ENCODE measurements at regions not wholly inside any gene's neighbourhood (a gene's known extent, or its start where the extent isn't known, plus 50 kb on each side); places are given as distances from the start of the nearest gene placed in this dataset.
"Not testable (repeated sequence)": the region's sequence is repeated elsewhere in the genome, so short reads cannot be mapped to it uniquely, and the experiment has no call there.

DNA sequence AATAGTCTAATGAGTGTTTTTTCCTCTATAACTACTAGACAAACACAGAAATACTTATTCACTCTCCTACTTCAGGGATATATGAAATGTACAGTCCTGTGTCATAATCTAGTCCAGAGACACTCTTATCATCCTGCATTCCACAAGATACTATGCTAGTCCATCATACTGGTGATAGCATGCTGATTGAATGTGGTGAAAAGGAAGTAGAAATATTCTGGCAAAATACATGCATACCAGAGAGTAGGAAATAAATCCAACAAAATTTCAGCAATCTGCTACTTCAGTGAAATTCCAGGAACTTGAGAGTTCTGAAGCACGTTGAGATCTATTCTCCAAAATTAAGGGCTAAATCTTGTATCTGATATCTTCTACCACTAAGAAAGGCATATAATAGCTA lies 353.9 kb downstream of the PID1 start:
- Histone ChIP-seq H3K27ac (ENCODE audit: low read depth, low read length) (no peak overlapping the region), H3K9me3 (ENCODE audit: control insufficient read depth in 1 of 2, low read length in 2 of 2) (no peaks in the 10 kb centered on the region), H3K4me3 (ENCODE audit: low read length in 2 of 2) (no peak overlapping the region), H3K4me1 (ENCODE audit: insufficient read depth, low read length) (no peaks in the 10 kb centered on the region), H3K27me3 (ENCODE audit: insufficient read depth, low read length) (no peaks in the 10 kb centered on the region), H3K36me3 (ENCODE audit: insufficient read depth, low read length) (no peaks in the 10 kb centered on the region)
- no peaks in the 10 kb centered on the region for H3K27me3 Mint-ChIP-seq
- H3K4me1 Mint-ChIP-seq: no peaks in the 10 kb centered on the region
- ChIA-PET CTCF (ENCODE audit: partially characterized antibody) (no interaction called here), POLR2A (ENCODE audit: partially characterized antibody) (no interaction called here)
- peaks cover 0 to 8% (median 0%) of the 10 kb centered on the region in 8 donors for H3K9me3 Mint-ChIP-seq
- no peak overlapping the region for H3K4me3 Mint-ChIP-seq
- intact Hi-C loops (cut with micrococcal nuclease): no loop called here
- H3K36me3 Mint-ChIP-seq: no peaks in the 10 kb centered on the region
- no peak overlapping the region for H3K27ac Mint-ChIP-seq
- no peak for DNase-seq

DNA sequence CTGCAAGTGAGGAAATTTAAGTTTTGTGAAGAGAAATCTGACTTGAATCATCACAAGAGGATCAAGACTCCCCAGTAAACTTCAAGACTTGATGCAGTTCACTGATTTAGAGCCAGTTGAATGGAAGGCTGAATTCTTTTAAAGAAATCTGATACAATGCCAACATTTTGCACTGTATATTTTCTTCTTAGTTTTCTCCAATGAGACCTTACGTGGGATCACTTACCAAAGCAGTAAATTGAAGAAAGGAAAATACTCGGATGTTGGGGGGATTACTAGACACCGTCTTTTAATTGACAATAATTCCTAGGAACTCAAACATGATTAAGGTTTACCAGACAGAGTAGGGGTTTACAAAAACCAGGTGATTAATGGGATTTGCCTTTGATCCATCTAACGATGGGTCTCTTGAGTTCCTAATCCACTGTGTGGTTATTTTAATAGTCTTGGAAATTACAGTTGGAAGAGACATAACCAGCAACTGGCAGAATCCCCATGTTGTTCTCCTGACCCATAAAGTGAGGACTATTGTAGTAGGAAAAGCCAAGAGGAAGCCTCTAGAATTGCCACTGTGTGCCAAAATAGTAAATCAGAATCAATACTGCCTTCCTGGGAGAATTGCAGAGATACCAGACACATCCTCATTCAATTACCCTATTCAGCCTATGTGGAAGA lies 354.5 kb downstream of the PID1 start:
- Mint-ChIP-seq H3K4me1 (no peaks in the 10 kb centered on the region), H3K36me3 (no peaks in the 10 kb centered on the region), H3K4me3 (no peak overlapping the region), H3K27me3 (no peaks in the 10 kb centered on the region), H3K9me3 (peaks cover 0 to 8% (median 0%) of the 10 kb centered on the region in 8 donors), H3K27ac (no peak overlapping the region)
- intact Hi-C loops (cut with micrococcal nuclease): no loop called here
- POLR2A ChIA-PET (ENCODE audit: partially characterized antibody): no interaction called here
- H3K9me3 ChIP-seq (ENCODE audit: control insufficient read depth in 1 of 2, low read length in 2 of 2): no peaks in the 10 kb centered on the region
- H3K27me3 ChIP-seq (ENCODE audit: insufficient read depth, low read length): no peaks in the 10 kb centered on the region
- CTCF ChIA-PET (ENCODE audit: partially characterized antibody): no interaction called here
- DNase-seq: no peak
- H3K4me1 ChIP-seq (ENCODE audit: insufficient read depth, low read length): no peaks in the 10 kb centered on the region
- H3K4me3 ChIP-seq (ENCODE audit: low read length in 2 of 2): no peak overlapping the region
- H3K36me3 ChIP-seq (ENCODE audit: insufficient read depth, low read length): no peaks in the 10 kb centered on the region
- H3K27ac ChIP-seq (ENCODE audit: low read depth, low read length): no peak overlapping the region

DNA sequence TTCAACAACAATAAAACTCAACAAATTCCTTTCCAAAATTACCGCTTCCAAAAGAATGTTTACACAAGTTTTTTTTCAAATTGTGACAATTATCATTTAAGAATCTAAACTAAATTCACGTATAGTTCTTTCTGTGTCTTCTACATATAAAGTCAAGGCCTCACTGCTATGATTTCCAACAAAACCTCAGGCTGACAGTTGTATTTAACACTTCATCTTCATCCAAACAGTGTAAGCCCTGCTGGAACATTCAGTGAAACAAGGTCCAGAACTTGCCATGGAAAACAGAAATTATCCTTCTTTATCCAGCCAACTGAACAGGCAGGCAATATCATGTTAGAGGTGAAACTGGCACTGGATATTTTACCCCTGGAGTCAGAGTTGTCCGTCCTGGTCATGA lies 357.9 kb downstream of the PID1 start:
- ChIA-PET CTCF (ENCODE audit: partially characterized antibody) (no interaction called here), POLR2A (ENCODE audit: partially characterized antibody) (no interaction called here)
- Histone ChIP-seq H3K27ac (ENCODE audit: low read depth, low read length) (no peak overlapping the region), H3K4me1 (ENCODE audit: insufficient read depth, low read length) (no peaks in the 10 kb centered on the region), H3K4me3 (ENCODE audit: low read length in 2 of 2) (no peak overlapping the region), H3K9me3 (ENCODE audit: control insufficient read depth in 1 of 2, low read length in 2 of 2) (no peaks in the 10 kb centered on the region), H3K36me3 (ENCODE audit: insufficient read depth, low read length) (no peaks in the 10 kb centered on the region), H3K27me3 (ENCODE audit: insufficient read depth, low read length) (no peaks in the 10 kb centered on the region)
- no peak overlapping the region for H3K4me3 Mint-ChIP-seq
- no peaks in the 10 kb centered on the region for H3K4me1 Mint-ChIP-seq
- DNase-seq: no peak
- H3K27me3 Mint-ChIP-seq: no peaks in the 10 kb centered on the region
- H3K27ac Mint-ChIP-seq: no peak overlapping the region
- H3K36me3 Mint-ChIP-seq: no peaks in the 10 kb centered on the region
- intact Hi-C loops (cut with micrococcal nuclease): no loop called here
- peaks cover 0 to 2% (median 0%) of the 10 kb centered on the region in 8 donors for H3K9me3 Mint-ChIP-seq

- CTCF ChIA-PET (ENCODE audit: partially characterized antibody); H3K27me3 Mint-ChIP-seq; H3K9me3 ChIP-seq (ENCODE audit: control insufficient read depth in 1 of 2, low read length in 2 of 2); H3K4me1 ChIP-seq (ENCODE audit: insufficient read depth, low read length); H3K27ac Mint-ChIP-seq; H3K4me1 Mint-ChIP-seq; H3K27ac ChIP-seq (ENCODE audit: low read depth, low read length); H3K9me3 Mint-ChIP-seq; H3K4me3 Mint-ChIP-seq; H3K36me3 Mint-ChIP-seq; H3K36me3 ChIP-seq (ENCODE audit: insufficient read depth, low read length); POLR2A ChIA-PET (ENCODE audit: partially characterized antibody); intact Hi-C loops (cut with micrococcal nuclease); H3K27me3 ChIP-seq (ENCODE audit: insufficient read depth, low read length); H3K4me3 ChIP-seq (ENCODE audit: low read length in 2 of 2); DNase-seq: not testable (repeated sequence)
Observed at GRCh38 chr2:228910872-228911271, 360.2 kb downstream of the PID1 start.

DNA sequence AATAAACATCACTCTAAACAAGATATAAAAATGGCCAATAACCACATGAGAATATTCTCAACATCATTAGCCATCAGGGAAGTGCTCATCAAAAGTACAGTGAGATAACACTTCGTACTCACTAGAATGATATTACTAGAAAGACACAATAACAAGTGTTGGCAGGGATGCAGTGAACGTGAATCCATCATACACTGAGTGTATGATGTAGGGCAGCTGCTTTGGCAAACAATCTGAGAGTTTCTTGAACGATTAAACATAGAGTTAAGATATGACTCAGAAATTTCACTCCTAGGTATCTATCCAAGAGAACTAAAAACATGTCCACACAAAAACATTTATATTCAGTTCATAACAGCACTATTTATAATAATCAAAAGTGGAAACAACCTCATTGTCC lies 368.9 kb downstream of the PID1 start:
- Mint-ChIP-seq H3K27me3 (no peaks in the 10 kb centered on the region), H3K4me3 (no peak overlapping the region), H3K9me3 (peaks cover 0 to 6% (median 2%) of the 10 kb centered on the region in 8 donors), H3K36me3 (no peaks in the 10 kb centered on the region), H3K4me1 (no peaks in the 10 kb centered on the region), H3K27ac (no peak overlapping the region)
- Histone ChIP-seq H3K27ac (ENCODE audit: low read depth, low read length) (no peak overlapping the region), H3K9me3 (ENCODE audit: control insufficient read depth in 1 of 2, low read length in 2 of 2) (no peaks in the 10 kb centered on the region), H3K4me3 (ENCODE audit: low read length in 2 of 2) (no peak overlapping the region), H3K27me3 (ENCODE audit: insufficient read depth, low read length) (no peaks in the 10 kb centered on the region), H3K36me3 (ENCODE audit: insufficient read depth, low read length) (no peaks in the 10 kb centered on the region), H3K4me1 (ENCODE audit: insufficient read depth, low read length) (no peaks in the 10 kb centered on the region)
- CTCF ChIA-PET (ENCODE audit: partially characterized antibody): no interaction called here
- no peak for DNase-seq
- POLR2A ChIA-PET (ENCODE audit: partially characterized antibody): no interaction called here
- intact Hi-C loops (cut with micrococcal nuclease): no loop called here

- H3K36me3 Mint-ChIP-seq: no peaks in the 10 kb centered on the region
- no peaks in the 10 kb centered on the region for H3K4me1 Mint-ChIP-seq
- no peak for DNase-seq
- no peaks in the 10 kb centered on the region for H3K9me3 ChIP-seq (ENCODE audit: control insufficient read depth in 1 of 2, low read length in 2 of 2)
- H3K4me1 ChIP-seq (ENCODE audit: insufficient read depth, low read length): no peaks in the 10 kb centered on the region
- H3K27me3 ChIP-seq (ENCODE audit: insufficient read depth, low read length): no peaks in the 10 kb centered on the region
- no peak overlapping the region for H3K27ac Mint-ChIP-seq
- H3K4me3 Mint-ChIP-seq: no peak overlapping the region
- no peaks in the 10 kb centered on the region for H3K27me3 Mint-ChIP-seq
- H3K4me3 ChIP-seq (ENCODE audit: low read length in 2 of 2): no peak overlapping the region
- intact Hi-C loops (cut with micrococcal nuclease): no loop called here
- ChIA-PET POLR2A (ENCODE audit: partially characterized antibody) (no interaction called here), CTCF (ENCODE audit: partially characterized antibody) (no interaction called here)
- no peaks in the 10 kb centered on the region for H3K36me3 ChIP-seq (ENCODE audit: insufficient read depth, low read length)
- H3K9me3 Mint-ChIP-seq: peaks cover 0 to 6% (median 2%) of the 10 kb centered on the region in 8 donors
- H3K27ac ChIP-seq (ENCODE audit: low read depth, low read length): no peak overlapping the region
Observed at GRCh38 chr2:228901531-228901930, 369.6 kb downstream of the PID1 start.

DNA sequence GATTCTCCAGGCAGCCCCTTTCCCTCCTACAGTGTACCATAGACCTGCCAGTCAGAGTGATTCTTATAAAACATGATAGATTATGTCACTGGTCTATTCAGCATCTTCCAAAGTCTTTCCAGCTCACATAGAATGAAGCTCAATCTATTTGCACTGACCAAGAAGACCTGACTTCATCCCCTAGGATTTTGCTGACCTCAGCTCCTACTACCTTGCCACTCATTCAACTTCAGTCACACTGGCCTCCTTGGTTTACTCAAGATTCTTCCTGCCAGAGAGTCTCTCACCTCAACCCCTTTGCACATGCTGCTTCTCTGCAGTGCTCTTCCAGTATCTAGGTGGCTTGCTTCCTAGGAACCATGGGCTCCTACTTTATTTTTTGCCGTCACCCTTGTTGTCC lies 392.9 kb downstream of the PID1 start:
- Histone ChIP-seq H3K27ac (ENCODE audit: low read depth, low read length) (no peak overlapping the region), H3K4me1 (ENCODE audit: insufficient read depth, low read length) (no peaks in the 10 kb centered on the region), H3K36me3 (ENCODE audit: insufficient read depth, low read length) (no peaks in the 10 kb centered on the region), H3K4me3 (ENCODE audit: low read length in 2 of 2) (no peak overlapping the region), H3K27me3 (ENCODE audit: insufficient read depth, low read length) (no peaks in the 10 kb centered on the region), H3K9me3 (ENCODE audit: control insufficient read depth in 1 of 2, low read length in 2 of 2) (no peaks in the 10 kb centered on the region)
- H3K4me3 Mint-ChIP-seq: no peak overlapping the region
- H3K27me3 Mint-ChIP-seq: no peaks in the 10 kb centered on the region
- ChIA-PET CTCF (ENCODE audit: partially characterized antibody) (no interaction called here), POLR2A (ENCODE audit: partially characterized antibody) (no interaction called here)
- peaks cover 0 to 10% (median 3%) of the 10 kb centered on the region in 8 donors for H3K9me3 Mint-ChIP-seq
- H3K4me1 Mint-ChIP-seq: no peaks in the 10 kb centered on the region
- no peak for DNase-seq
- no peak overlapping the region for H3K27ac Mint-ChIP-seq
- no peaks in the 10 kb centered on the region for H3K36me3 Mint-ChIP-seq
- intact Hi-C loops (cut with micrococcal nuclease): no loop called here

DNA sequence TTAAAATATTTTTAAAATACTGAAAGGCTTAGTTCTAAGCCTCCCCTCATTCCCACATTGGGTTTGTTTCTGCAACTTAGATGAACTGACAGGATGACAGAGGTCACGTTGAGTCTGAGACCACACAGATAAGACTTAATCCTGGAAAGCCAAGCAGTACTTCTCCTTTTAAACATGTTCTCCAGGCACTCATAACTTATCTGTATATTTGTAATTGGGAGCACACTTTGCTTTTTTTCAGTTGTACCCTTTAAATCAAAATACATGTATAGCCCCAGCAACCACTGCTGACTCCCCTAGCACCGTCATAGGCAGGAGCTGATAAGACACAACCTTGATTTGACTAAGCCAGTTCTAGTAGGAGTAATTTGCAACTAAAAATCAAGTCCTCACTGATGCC lies 394.8 kb downstream of the PID1 start:
- no peaks in the 10 kb centered on the region for H3K9me3 ChIP-seq (ENCODE audit: control insufficient read depth in 1 of 2, low read length in 2 of 2)
- no peaks in the 10 kb centered on the region for H3K36me3 Mint-ChIP-seq
- H3K27ac ChIP-seq (ENCODE audit: low read depth, low read length): no peak overlapping the region
- H3K4me1 ChIP-seq (ENCODE audit: insufficient read depth, low read length): no peaks in the 10 kb centered on the region
- H3K4me1 Mint-ChIP-seq: no peaks in the 10 kb centered on the region
- no peaks in the 10 kb centered on the region for H3K36me3 ChIP-seq (ENCODE audit: insufficient read depth, low read length)
- CTCF ChIA-PET (ENCODE audit: partially characterized antibody): no interaction called here
- H3K4me3 Mint-ChIP-seq: no peak overlapping the region
- H3K27me3 Mint-ChIP-seq: no peaks in the 10 kb centered on the region
- H3K27ac Mint-ChIP-seq: no peak overlapping the region
- H3K4me3 ChIP-seq (ENCODE audit: low read length in 2 of 2): no peak overlapping the region
- intact Hi-C loops (cut with micrococcal nuclease): no loop called here
- DNase-seq: no peak
- POLR2A ChIA-PET (ENCODE audit: partially characterized antibody): no interaction called here
- H3K9me3 Mint-ChIP-seq: peaks cover 0 to 9% (median 3%) of the 10 kb centered on the region in 8 donors
- no peaks in the 10 kb centered on the region for H3K27me3 ChIP-seq (ENCODE audit: insufficient read depth, low read length)
